HCEC 1CT (cell line): ENCODE measurements at regions not wholly inside any gene's neighbourhood (a gene's known extent, or its start where the extent isn't known, plus 50 kb on each side); places are given as distances from the start of the nearest gene placed in this dataset.

Experiments
- DNase-seq: peaks from one replicate; pipeline ENCODE4 v3.0.0-alpha.2; 2017

GRCh38 chr10:44240584-44241205, 144.2 kb downstream of the CXCL12 start:
- DNase-seq: no peak

- DNase-seq: no peak
Measured at GRCh38 chr10:44238212-44238611, 146.7 kb downstream of the CXCL12 start.

- DNase-seq: no peak
Measured at GRCh38 chr10:44237364-44238049, 147.4 kb downstream of the CXCL12 start.

- no peak for DNase-seq
Measured at GRCh38 chr10:44235363-44235762, 149.5 kb downstream of the CXCL12 start.

- DNase-seq: no peak
Measured at GRCh38 chr10:44234483-44234875, 150.4 kb downstream of the CXCL12 start.

- DNase-seq: no peak
Measured at GRCh38 chr10:44233561-44234482, 151.1 kb downstream of the CXCL12 start.

GRCh38 chr10:44217274-44217820, 167.6 kb downstream of the CXCL12 start:
- DNase-seq: no peak

- DNase-seq: no peak
Measured at GRCh38 chr10:44216073-44216472, 168.8 kb downstream of the CXCL12 start.

- no peak for DNase-seq
Measured at GRCh38 chr10:44209811-44210210, 175.1 kb downstream of the CXCL12 start.

GRCh38 chr10:44207160-44207559, 177.7 kb downstream of the CXCL12 start:
- DNase-seq: no peak

GRCh38 chr10:44206127-44206818, 178.6 kb downstream of the CXCL12 start:
- DNase-seq: no peak

- DNase-seq: no peak
Measured at GRCh38 chr10:44205067-44205466, 179.8 kb downstream of the CXCL12 start.

GRCh38 chr10:44203535-44203934, 181.4 kb downstream of the CXCL12 start:
- no peak for DNase-seq

- DNase-seq: no peak
Measured at GRCh38 chr10:44202952-44203351, 181.9 kb downstream of the CXCL12 start.

GRCh38 chr10:44201656-44202055, 183.2 kb downstream of the CXCL12 start:
- no peak for DNase-seq

GRCh38 chr10:44201011-44201410, 183.9 kb downstream of the CXCL12 start:
- no peak for DNase-seq

GRCh38 chr10:44199991-44200655, 184.8 kb downstream of the CXCL12 start:
- no peak for DNase-seq

GRCh38 chr10:44199267-44199666, 185.6 kb downstream of the CXCL12 start:
- no peak for DNase-seq

GRCh38 chr10:44198780-44199097, 186.2 kb downstream of the CXCL12 start:
- no peak for DNase-seq

- DNase-seq: no peak
Measured at GRCh38 chr10:44198096-44198779, 186.7 kb downstream of the CXCL12 start.

GRCh38 chr10:44197646-44198045, 187.3 kb downstream of the CXCL12 start:
- no peak for DNase-seq

GRCh38 chr10:44196336-44196735, 188.6 kb downstream of the CXCL12 start:
- no peak for DNase-seq
